Ovary (tissue), 3 donors: ENCODE measurements at regions not wholly inside any gene's neighbourhood (a gene's known extent, or its start where the extent isn't known, plus 50 kb on each side); places are given as distances from the start of the nearest gene placed in this dataset.

Source experiments
- CTCF ChIP-seq, 3 donors: fragments of 450-650 bp in 2 of 3; fragments of 200-600 bp in 1 of 3; IDR thresholded peaks; one replicate each; pipeline versions ENCODE4 v1.5.1 to v1.8.0; 2016 to 2022; ENCODE audit warnings: antibody characterized with exemption in 3 of 3, mild to moderate bottlenecking in 1 of 3
- POLR2A ChIP-seq: fragments of 450-650 bp; IDR thresholded peaks from one replicate; pipeline ENCODE4 v1.6.1; 2017; ENCODE audit warnings: antibody characterized with exemption, mild to moderate bottlenecking, moderate library complexity
- donor health status: DM: no; HTN: no; CAD: no.

GRCh38 chr7:109945820-109946518 lies 1145.0 kb upstream of the LRRN3 start:
- no peak for TF ChIP-seq POLR2A
- no peak for TF ChIP-seq CTCF (IDR thresholded peaks at IDR 0.05)
